Lung (tissue), 11 donors: ENCODE measurements at regions not wholly inside any gene's neighbourhood (a gene's known extent, or its start where the extent isn't known, plus 50 kb on each side); places are given as distances from the start of the nearest gene placed in this dataset.

Experiments
- ATAC-seq: fragments of 200-7000 bp; cut with Tn5 transposase; one replicate; pipeline ENCODE4 v1.9.1; 2020; ENCODE audit warnings: moderate number of reproducible peaks; ENCODE audit not compliant: insufficient read depth, low FRiP score
- DNase-seq, 3 donors: peaks; one replicate each; pipeline ENCODE4 v3.0.0-alpha.2; 2013 to 2017
- H3K27ac ChIP-seq, 2 donors: one replicate each; pipeline ENCODE4 v1.5.1; 2013; ENCODE audit warnings: mild to moderate bottlenecking in 2 of 2, moderate library complexity in 2 of 2, control low read depth in 1 of 2, inconsistent platforms in 1 of 2, low read depth in 1 of 2, low read length in 1 of 2
- H3K27me3 ChIP-seq, 3 donors: one replicate each; pipeline ENCODE4 v1.5.1; 2013; ENCODE audit warnings: low read length in 2 of 3; ENCODE audit not compliant: control insufficient read depth in 3 of 3, insufficient read depth in 3 of 3
- H3K36me3 ChIP-seq, 4 donors: one replicate each; pipeline ENCODE4 v1.5.1; 2013; ENCODE audit warnings: low read length in 4 of 4, mild to moderate bottlenecking in 1 of 4, moderate library complexity in 1 of 4; ENCODE audit not compliant: control insufficient read depth in 4 of 4, insufficient read depth in 4 of 4
- H3K4me1 ChIP-seq, 5 donors: one replicate each; pipeline ENCODE4 v1.5.1; 2013; ENCODE audit warnings: low read length in 5 of 5, mild to moderate bottlenecking in 2 of 5, moderate library complexity in 1 of 5; ENCODE audit not compliant: control insufficient read depth in 5 of 5, insufficient read depth in 5 of 5
- H3K4me3 ChIP-seq: one replicate; pipeline ENCODE4 v1.5.1; 2013; ENCODE audit warnings: mild to moderate bottlenecking, control low read depth, moderate library complexity
- H3K9ac ChIP-seq, 2 donors: one replicate each; pipeline ENCODE4 v1.5.1; 2013; ENCODE audit warnings: low read length in 2 of 2, control low read depth in 1 of 2; ENCODE audit not compliant: insufficient read depth in 1 of 2
- H3K9me3 ChIP-seq, 4 donors: one replicate each; pipeline ENCODE4 v1.5.1; 2013; ENCODE audit warnings: low read length in 3 of 4, mild to moderate bottlenecking in 1 of 4, moderate library complexity in 1 of 4; ENCODE audit not compliant: control insufficient read depth in 4 of 4, insufficient read depth in 3 of 4
- WGBS, 2 donors: extraction: QIAGEN DNeasy Blood & Tissue Kit; methylation state at CpG; one replicate each; pipeline ENCODE4 v1.1.7; 2013; 5-methylcytosine and 5-hydroxymethylcytosine counted together
- TF ChIP-seq, protein P1 (sequence below): IDR thresholded peaks from 2 replicates; pipeline ENCODE4 v1.5.1; 2012; ENCODE audit warnings: mild to moderate bottlenecking; ENCODE audit errors: control extremely low read depth, extremely low read depth
- donor health status: control.
- donor health status: control.
- donor health status: Bipolar disorder and iron deficiency.
- donor health status: healthy.
- donor health status: DM: yes; HTN: yes; CAD: no.

DNA sequence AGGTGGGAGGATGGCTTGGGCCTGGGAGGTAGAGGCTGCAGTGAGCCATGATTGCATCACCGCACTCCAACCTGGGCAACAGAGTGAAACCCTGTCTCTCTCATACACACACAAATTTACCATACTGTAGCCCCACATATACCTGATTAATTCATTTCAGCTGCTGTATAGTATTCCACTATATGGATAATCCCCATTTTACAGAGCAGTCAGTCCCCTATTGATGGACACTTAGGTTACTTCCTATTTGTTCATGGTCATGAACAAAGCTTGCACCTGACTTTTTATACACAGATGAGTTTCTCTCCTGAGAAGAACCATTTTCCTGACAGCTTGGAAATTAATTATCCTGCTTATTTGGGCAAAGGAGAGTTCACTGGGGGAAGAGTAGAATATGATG lies 59.2 kb downstream of the EMX2 start:
- Histone ChIP-seq H3K9ac (no peak overlapping the region), H3K4me3 (no peak overlapping the region), H3K36me3 (no peaks in the 10 kb centered on the region), H3K27ac (no peak overlapping the region), H3K9me3 (peaks cover 0 to 2% (median 0%) of the 10 kb centered on the region in 4 donors), H3K27me3 (peaks cover 0 to 54% (median 4%) of the 10 kb centered on the region in 3 donors), H3K4me1 (no peaks in the 10 kb centered on the region)
- ATAC-seq (no peak), DNase-seq (no peak)
- TF ChIP-seq, protein P1, sequence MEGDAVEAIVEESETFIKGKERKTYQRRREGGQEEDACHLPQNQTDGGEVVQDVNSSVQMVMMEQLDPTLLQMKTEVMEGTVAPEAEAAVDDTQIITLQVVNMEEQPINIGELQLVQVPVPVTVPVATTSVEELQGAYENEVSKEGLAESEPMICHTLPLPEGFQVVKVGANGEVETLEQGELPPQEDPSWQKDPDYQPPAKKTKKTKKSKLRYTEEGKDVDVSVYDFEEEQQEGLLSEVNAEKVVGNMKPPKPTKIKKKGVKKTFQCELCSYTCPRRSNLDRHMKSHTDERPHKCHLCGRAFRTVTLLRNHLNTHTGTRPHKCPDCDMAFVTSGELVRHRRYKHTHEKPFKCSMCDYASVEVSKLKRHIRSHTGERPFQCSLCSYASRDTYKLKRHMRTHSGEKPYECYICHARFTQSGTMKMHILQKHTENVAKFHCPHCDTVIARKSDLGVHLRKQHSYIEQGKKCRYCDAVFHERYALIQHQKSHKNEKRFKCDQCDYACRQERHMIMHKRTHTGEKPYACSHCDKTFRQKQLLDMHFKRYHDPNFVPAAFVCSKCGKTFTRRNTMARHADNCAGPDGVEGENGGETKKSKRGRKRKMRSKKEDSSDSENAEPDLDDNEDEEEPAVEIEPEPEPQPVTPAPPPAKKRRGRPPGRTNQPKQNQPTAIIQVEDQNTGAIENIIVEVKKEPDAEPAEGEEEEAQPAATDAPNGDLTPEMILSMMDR, result no peak
- 88 to 100% methylated on average over 1 of the region's 1 CpG for WGBS, 2 donors

DNA sequence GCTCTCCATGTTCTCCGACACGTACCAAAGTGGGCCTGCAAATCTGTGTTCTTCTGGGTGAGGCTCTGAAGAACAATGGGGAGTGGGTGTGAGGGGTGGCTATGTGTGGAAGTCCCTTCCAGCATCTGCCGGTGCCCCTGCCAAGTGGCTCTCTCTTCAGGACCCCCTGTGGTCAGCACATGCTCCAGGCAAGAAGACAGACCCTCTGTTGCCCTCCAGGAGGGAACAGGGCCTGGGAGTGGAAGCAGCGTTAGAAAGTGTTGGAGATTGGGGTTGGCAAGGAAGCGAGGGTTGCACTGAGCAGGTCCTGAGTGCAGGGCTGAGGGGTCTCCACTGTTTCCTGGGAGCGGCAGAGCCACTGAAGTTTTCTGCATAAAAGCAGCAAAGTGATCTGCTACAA lies 60.5 kb downstream of the EMX2 start:
- TF ChIP-seq, protein P1, result no peak
- peaks cover 0 to 56% (median 4%) of the 10 kb centered on the region in 3 donors for H3K27me3 ChIP-seq
- 89 to 92% methylated on average over 6 of the region's 6 CpGs for WGBS, 2 donors
- H3K9me3 ChIP-seq, result no peaks in the 10 kb centered on the region
- H3K9ac ChIP-seq, result no peak overlapping the region
- H3K27ac ChIP-seq, result no peak overlapping the region
- no peak overlapping the region for H3K4me3 ChIP-seq
- no peaks in the 10 kb centered on the region for H3K36me3 ChIP-seq
- no peak for ATAC-seq
- no peak for DNase-seq
- no peaks in the 10 kb centered on the region for H3K4me1 ChIP-seq

DNA sequence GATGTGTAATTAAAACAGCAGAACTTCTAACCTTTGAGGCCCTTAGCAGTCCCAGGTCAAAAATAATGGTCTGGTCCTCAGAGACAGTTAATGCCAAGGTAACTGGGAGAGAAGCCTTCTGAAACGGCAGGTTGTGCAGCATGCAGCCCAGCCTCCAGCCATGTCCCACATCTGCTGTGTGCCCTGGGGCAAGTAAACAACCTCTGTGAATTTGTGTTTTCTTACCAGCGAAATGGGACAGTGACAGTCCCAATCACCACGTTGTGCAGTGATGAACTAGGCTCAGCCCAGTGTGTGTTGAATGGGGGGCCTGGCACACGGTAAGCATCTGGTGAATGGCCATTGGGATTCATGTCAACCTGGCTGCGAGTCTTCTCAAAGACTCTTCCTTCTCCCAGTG lies 61.2 kb downstream of the EMX2 start:
- ATAC-seq, result no peak
- Histone ChIP-seq H3K9ac (no peak overlapping the region), H3K9me3 (no peaks in the 10 kb centered on the region), H3K4me3 (no peak overlapping the region), H3K36me3 (no peaks in the 10 kb centered on the region), H3K27me3 (peaks cover 0 to 51% (median 4%) of the 10 kb centered on the region in 3 donors), H3K27ac (no peak overlapping the region), H3K4me1 (no peaks in the 10 kb centered on the region)
- DNase-seq, result no peak
- TF ChIP-seq, protein P1, result no peak
- WGBS, 2 donors, result 71 to 74% methylated on average over 5 of the region's 5 CpGs
